ENCODE measurements at regions not wholly inside any gene's neighbourhood (a gene's known extent, or its start where the extent isn't known, plus 50 kb on each side); places are given as distances from the start of the nearest gene placed in this dataset.

GRCh38 chr5:7015586-7016256 is 302.5 kb downstream of the TENT4A start:
- H3K4me2 ChIP-seq = no peak overlapping the region
- no peaks in the 10 kb centered on the region for H3K79me2 ChIP-seq
- no peaks in the 10 kb centered on the region for H3K4me1 ChIP-seq (ENCODE audit: insufficient read depth)
- no peaks in the 10 kb centered on the region for H3K27me3 ChIP-seq
- H3K4me3 ChIP-seq = no peak overlapping the region
- no peak overlapping the region for H3K27ac ChIP-seq
- no peak for DNase-seq (ENCODE audit: low spot score)
- TF ChIP-seq EZH2 (IDR thresholded peaks at IDR 0.05; ENCODE audit: borderline replicate concordance) (no peak), CTCF (IDR thresholded peaks at IDR 0.05; ENCODE audit: poor library complexity) (peak; percentile 6), EZH2phosphoT487 (IDR thresholded peaks at IDR 0.05; ENCODE audit: low read depth, severe bottlenecking, unreplicated experiment) (no peak)
- no peaks in the 10 kb centered on the region for H3K9me3 ChIP-seq (ENCODE audit: low read depth)
- no peak overlapping the region for H2AFZ ChIP-seq
- WGBS (ENCODE audit: low lambda C conversion rate, missing lambda C conversion rate) = 69% methylated on average over 6 of the region's 6 CpGs
- H4K20me1 ChIP-seq (ENCODE audit: insufficient read depth, poor library complexity, severe bottlenecking) = no peaks in the 10 kb centered on the region
- H3K9me2 ChIP-seq (replicated peaks; ENCODE audit: insufficient read depth) = no peaks in the 10 kb centered on the region
- H3K36me3 ChIP-seq (replicated peaks; ENCODE audit: insufficient read depth, low read depth) = no peaks in the 10 kb centered on the region

DNA sequence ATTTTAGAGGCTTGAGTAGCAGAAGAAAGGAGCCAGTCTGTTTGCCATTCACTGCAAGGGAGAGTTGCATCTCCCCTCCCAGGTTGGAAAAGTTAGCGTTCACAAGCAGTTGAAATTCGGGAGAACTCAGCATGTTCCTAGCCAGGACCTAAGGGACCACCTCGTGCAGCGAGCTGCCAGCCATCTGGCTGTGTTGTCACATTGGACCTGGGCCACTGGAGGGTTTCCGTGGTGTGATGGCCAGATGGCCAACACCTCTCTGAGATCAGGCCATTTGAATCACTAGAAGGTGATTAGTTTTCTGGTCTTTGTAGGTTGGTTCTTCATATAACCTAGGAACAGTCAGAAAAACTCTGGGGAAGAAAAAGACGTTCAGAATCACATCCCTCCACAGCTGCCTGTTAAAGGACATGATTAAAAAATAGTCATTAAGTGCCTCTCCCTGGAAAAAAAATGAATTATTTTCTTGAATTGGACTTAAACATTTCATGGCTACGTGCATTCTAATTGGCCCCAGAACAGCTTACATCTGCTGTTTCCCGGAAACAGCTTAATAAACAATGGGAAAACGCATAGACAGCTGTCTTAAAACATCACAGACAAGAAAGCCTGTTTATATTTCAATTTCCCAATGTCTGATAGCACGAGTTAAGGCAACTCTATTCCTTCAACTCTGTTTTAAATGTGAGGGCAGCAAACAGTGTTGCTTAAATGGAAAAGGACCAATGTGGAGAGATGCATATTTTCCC is 303.9 kb downstream of the TENT4A start:
- Histone ChIP-seq H4K20me1 (ENCODE audit: insufficient read depth, poor library complexity, severe bottlenecking) (no peaks in the 10 kb centered on the region), H3K27me3 (no peaks in the 10 kb centered on the region), H3K9me3 (ENCODE audit: low read depth) (peaks cover 4% of the 10 kb centered on the region), H3K27ac (no peak overlapping the region), H3K4me3 (no peak overlapping the region), H3K9me2 (replicated peaks; ENCODE audit: insufficient read depth) (no peaks in the 10 kb centered on the region), H3K79me2 (no peaks in the 10 kb centered on the region), H2AFZ (no peak overlapping the region), H3K36me3 (replicated peaks; ENCODE audit: insufficient read depth, low read depth) (no peaks in the 10 kb centered on the region), H3K4me1 (ENCODE audit: insufficient read depth) (no peaks in the 10 kb centered on the region), H3K4me2 (no peak overlapping the region)
- DNase-seq (ENCODE audit: low spot score) = no peak
- no peak for TF ChIP-seq EZH2phosphoT487 (IDR thresholded peaks at IDR 0.05; ENCODE audit: low read depth, severe bottlenecking, unreplicated experiment)
- TF ChIP-seq CTCF (IDR thresholded peaks at IDR 0.05; ENCODE audit: poor library complexity) = no peak
- TF ChIP-seq EZH2 (IDR thresholded peaks at IDR 0.05; ENCODE audit: borderline replicate concordance) = no peak
- WGBS (ENCODE audit: low lambda C conversion rate, missing lambda C conversion rate) = 78% methylated on average over 10 of the region's 10 CpGs

- H3K79me2 ChIP-seq = no peaks in the 10 kb centered on the region
- H3K36me3 ChIP-seq (replicated peaks; ENCODE audit: insufficient read depth, low read depth) = no peaks in the 10 kb centered on the region
- H4K20me1 ChIP-seq (ENCODE audit: insufficient read depth, poor library complexity, severe bottlenecking) = no peaks in the 10 kb centered on the region
- no peaks in the 10 kb centered on the region for H3K4me1 ChIP-seq (ENCODE audit: insufficient read depth)
- no peak for DNase-seq (ENCODE audit: low spot score)
- H3K9me3 ChIP-seq (ENCODE audit: low read depth) = peaks cover 6% of the 10 kb centered on the region
- TF ChIP-seq EZH2 (IDR thresholded peaks at IDR 0.05; ENCODE audit: borderline replicate concordance) (no peak), CTCF (IDR thresholded peaks at IDR 0.05; ENCODE audit: poor library complexity) (no peak), EZH2phosphoT487 (IDR thresholded peaks at IDR 0.05; ENCODE audit: low read depth, severe bottlenecking, unreplicated experiment) (no peak)
- H3K27ac ChIP-seq = no peak overlapping the region
- H3K9me2 ChIP-seq (replicated peaks; ENCODE audit: insufficient read depth) = no peaks in the 10 kb centered on the region
- no peak overlapping the region for H3K4me3 ChIP-seq
- no peaks in the 10 kb centered on the region for H3K27me3 ChIP-seq
- 82% methylated on average over 5 of the region's 5 CpGs for WGBS (ENCODE audit: low lambda C conversion rate, missing lambda C conversion rate)
- H2AFZ ChIP-seq = no peak overlapping the region
- no peak overlapping the region for H3K4me2 ChIP-seq
Observed at GRCh38 chr5:7018198-7018597, 305.0 kb downstream of the TENT4A start.
